Naive thymus-derived CD8-positive, alpha-beta T cell (primary cell): ENCODE measurements at regions not wholly inside any gene's neighbourhood (a gene's known extent, or its start where the extent isn't known, plus 50 kb on each side); places are given as distances from the start of the nearest gene placed in this dataset.
"Not testable (repeated sequence)": the region's sequence is repeated elsewhere in the genome, so short reads cannot be mapped to it uniquely, and the experiment has no call there.

Experiments used
- ATAC-seq, 2 donors: fragments of 150-1000 bp; cut with Tn5 transposase in 1 of 2; sonication (Bioruptor Pico), chemical (Tn5 transposase) in 1 of 2; 1 replicate in 1 of 2; 2 replicates in 1 of 2; pipeline ENCODE4 v1.10.0; 2021; ENCODE audit warnings: mild to moderate bottlenecking in 2 of 2, moderate library complexity in 2 of 2
- POLR2A ChIA-PET: fragments of 350-600 bp; sonication (Branson Sonifier 250); formaldehyde crosslinking; loops from one replicate; lab custom pipeline; 2021; ENCODE audit warnings: antibody characterized with exemption; lab: Charles Lee
- DNase-seq, 10 donors: peaks; one replicate each; pipeline versions ENCODE4 v3.0.0 to v3.0.0-alpha.2; 2020 to 2022
- H3K27ac Mint-ChIP-seq, 10 donors: one replicate each; pipeline ENCODE4 v1.8.0; 2020 to 2022; ENCODE audit warnings: mild to moderate bottlenecking in 10 of 10, mixed read lengths in 10 of 10, moderate library complexity in 4 of 10, inconsistent platforms in 1 of 10
- H3K27me3 Mint-ChIP-seq, 5 donors: one replicate each; pipeline ENCODE4 v1.8.0; 2021 to 2022; ENCODE audit warnings: mixed read lengths in 5 of 5
- H3K36me3 Mint-ChIP-seq, 3 donors: one replicate each; pipeline ENCODE4 v1.8.0; 2020 to 2022; ENCODE audit warnings: mixed read lengths in 3 of 3, mild to moderate bottlenecking in 2 of 3, inconsistent platforms in 1 of 3
- H3K4me1 Mint-ChIP-seq, 4 donors: one replicate each; pipeline ENCODE4 v1.8.0; 2021 to 2022; ENCODE audit warnings: mixed read lengths in 4 of 4
- H3K4me3 Mint-ChIP-seq, 10 donors: one replicate each; pipeline ENCODE4 v1.8.0; 2020 to 2022; ENCODE audit warnings: mild to moderate bottlenecking in 10 of 10, mixed read lengths in 10 of 10, moderate library complexity in 6 of 10, inconsistent platforms in 1 of 10
- H3K9me3 Mint-ChIP-seq, 9 donors: one replicate each; pipeline ENCODE4 v1.8.0; 2020 to 2022; ENCODE audit warnings: mixed read lengths in 9 of 9, mild to moderate bottlenecking in 3 of 9, inconsistent platforms in 1 of 9, moderate library complexity in 1 of 9

DNA sequence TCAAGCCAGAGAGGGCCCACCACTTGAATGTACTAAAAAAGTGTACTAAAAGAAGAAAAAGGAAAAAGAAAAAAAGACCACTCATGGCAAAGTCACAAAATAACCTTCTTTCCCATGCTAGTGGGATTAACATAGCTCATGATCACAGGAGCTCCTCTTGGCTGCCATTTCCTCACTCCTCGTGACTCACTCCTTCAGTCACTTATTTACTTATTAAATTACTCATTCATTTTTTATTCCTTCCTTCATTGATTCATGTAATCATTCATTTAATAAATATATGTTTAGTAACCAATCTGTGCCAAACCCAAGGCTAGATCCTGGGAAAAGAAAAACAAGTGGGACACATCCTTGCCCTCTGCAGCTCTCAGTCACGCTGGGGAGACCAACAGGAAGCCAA, 300.5 kb downstream of the INSIG2 start:
- peaks cover 0 to 15% (median 2%) of the 10 kb centered on the region in 9 donors for H3K9me3 Mint-ChIP-seq
- no peak overlapping the region for H3K4me3 Mint-ChIP-seq
- no peaks in the 10 kb centered on the region for H3K4me1 Mint-ChIP-seq
- ATAC-seq (no peak), DNase-seq (no peak)
- H3K27ac Mint-ChIP-seq: no peak overlapping the region
- H3K36me3 Mint-ChIP-seq: no peaks in the 10 kb centered on the region
- POLR2A ChIA-PET: no interaction called here
- H3K27me3 Mint-ChIP-seq: peaks cover 0 to 7% (median 3%) of the 10 kb centered on the region in 5 donors

DNA sequence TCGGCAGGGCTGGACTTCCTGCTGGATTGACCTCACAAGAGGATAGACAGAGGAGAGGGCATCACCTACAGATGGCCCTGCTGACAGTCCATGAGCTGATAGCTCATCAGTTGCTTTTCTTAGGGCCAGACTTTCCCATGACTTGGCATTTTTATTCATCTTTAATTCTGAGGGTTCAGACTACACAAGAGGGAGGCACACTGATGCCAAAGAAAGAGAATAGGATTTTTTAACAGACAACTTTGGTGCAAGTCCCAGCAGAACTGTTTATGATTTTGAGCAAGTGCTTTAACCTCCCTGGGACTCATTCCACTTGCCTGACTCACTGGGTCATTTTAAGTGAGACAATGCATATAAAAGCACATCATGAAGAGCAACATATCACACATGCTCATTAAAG, 299.2 kb downstream of the INSIG2 start:
- H3K27ac Mint-ChIP-seq: no peak overlapping the region
- H3K4me1 Mint-ChIP-seq: no peaks in the 10 kb centered on the region
- peaks cover 0 to 7% (median 3%) of the 10 kb centered on the region in 5 donors for H3K27me3 Mint-ChIP-seq
- peaks cover 0 to 15% (median 2%) of the 10 kb centered on the region in 9 donors for H3K9me3 Mint-ChIP-seq
- POLR2A ChIA-PET: no interaction called here
- DNase-seq (no peak), ATAC-seq (no peak)
- no peak overlapping the region for H3K4me3 Mint-ChIP-seq
- H3K36me3 Mint-ChIP-seq: no peaks in the 10 kb centered on the region

DNA sequence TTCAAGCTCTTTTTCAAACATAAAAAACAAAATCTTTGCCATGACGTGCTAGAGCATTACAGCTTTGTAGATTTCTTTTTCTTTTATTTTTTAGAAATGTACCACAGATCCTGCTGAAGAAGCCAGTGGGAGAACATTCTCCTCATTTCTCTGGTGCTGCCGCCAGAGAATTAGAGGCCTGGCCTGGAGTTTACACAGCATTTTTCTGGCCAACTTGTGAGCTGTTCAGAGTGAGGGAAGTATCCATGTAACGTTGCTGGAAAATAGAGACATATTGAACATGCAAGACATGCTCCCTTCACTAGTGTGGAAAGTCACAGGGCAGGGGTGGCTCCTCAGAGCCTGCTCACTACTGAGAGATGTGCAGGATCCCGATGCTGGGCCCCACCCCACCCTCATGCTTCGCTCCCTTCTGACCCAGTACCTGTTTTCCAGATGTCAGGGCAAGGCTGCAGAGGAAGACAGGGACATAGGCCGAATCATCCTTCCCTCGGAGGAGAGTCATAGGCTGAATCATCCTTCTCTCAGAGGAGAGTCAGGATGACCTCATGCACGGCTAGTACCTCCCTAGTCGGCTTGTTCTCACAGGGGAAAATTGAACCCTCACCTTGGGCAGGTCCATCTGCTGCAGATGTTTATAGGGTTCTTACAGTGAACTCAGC, 298.5 kb downstream of the INSIG2 start:
- no peak overlapping the region for H3K4me3 Mint-ChIP-seq
- no peak overlapping the region for H3K27ac Mint-ChIP-seq
- DNase-seq: no peak
- no peaks in the 10 kb centered on the region for H3K36me3 Mint-ChIP-seq
- H3K9me3 Mint-ChIP-seq: peaks cover 0 to 15% (median 2%) of the 10 kb centered on the region in 9 donors
- H3K4me1 Mint-ChIP-seq: no peaks in the 10 kb centered on the region
- H3K27me3 Mint-ChIP-seq: peaks cover 0 to 5% (median 3%) of the 10 kb centered on the region in 5 donors
- POLR2A ChIA-PET: no interaction called here
- no peak for ATAC-seq

DNA sequence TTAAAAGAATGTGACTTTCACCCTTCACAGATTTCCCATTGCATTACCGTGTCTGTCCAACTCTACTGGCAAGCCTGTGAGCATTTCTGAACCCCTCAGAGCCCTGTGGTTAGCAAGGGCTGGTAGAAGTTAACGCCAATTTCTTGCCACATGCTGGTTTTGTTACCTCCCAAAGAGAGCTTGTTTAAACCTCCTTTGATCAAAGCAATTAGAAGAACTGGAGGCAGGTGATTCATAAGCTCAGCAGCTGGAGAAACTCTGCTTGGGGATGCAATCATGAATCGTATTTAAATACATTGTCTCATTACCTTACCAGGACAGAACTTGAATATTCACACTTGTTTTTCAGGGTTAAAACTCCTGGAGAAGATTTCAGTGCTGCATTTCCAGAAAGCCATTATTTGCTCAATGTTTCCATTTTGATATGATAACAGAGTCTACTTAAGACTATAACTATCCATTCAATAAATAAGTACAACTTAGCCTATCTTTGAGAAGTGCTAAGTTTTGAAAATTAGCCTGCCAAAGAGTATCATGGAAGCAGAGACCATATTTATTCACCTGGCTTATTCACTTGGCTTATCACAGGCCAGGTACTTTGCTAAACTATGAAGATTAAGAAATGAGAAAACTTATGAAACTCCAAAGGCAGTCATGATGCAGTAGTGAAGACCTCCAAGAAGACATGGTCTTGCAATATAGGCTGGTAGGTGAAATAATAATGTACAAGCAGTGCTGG, 292.8 kb downstream of the INSIG2 start:
- H3K9me3 Mint-ChIP-seq: no peaks in the 10 kb centered on the region
- H3K27ac Mint-ChIP-seq: no peak overlapping the region
- no peak for DNase-seq
- H3K4me1 Mint-ChIP-seq: peaks cover 0 to 2% (median 0%) of the 10 kb centered on the region in 4 donors
- no peak for ATAC-seq
- H3K27me3 Mint-ChIP-seq: peaks cover 6 to 23% (median 10%) of the 10 kb centered on the region in 5 donors
- POLR2A ChIA-PET: no interaction called here
- H3K4me3 Mint-ChIP-seq: no peak overlapping the region
- H3K36me3 Mint-ChIP-seq: no peaks in the 10 kb centered on the region

DNA sequence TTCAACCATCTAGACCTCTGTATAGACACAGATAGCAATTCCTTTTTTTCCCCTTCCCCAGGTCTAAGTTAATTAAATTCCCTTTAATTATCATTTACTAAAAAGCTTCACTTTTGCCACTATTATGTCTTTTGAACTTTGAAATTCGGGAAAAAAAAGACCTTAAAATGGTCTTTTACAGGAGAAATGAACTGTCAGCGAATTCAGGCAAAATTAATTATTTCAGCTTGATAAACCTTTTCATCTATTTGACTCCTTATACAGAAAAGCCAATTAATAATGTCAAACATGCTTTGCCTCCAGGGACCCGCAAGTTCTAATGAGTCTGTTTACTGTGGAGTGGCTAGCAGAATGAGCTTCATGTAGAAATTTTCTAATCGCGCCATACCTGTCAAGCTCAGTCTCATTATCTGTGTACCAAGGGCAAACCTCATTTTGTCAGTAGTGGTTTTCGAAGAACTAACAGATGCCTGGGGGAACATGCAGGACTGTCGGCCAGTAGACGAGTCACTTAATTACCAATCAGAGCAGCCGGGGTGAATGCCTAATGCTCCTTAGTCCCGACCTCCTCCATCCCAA, 287.7 kb downstream of the INSIG2 start:
- Mint-ChIP-seq H3K36me3 (no peaks in the 10 kb centered on the region), H3K27ac (no peak overlapping the region), H3K4me3 (no peak overlapping the region), H3K9me3 (no peaks in the 10 kb centered on the region), H3K27me3 (peaks cover 3 to 23% (median 13%) of the 10 kb centered on the region in 5 donors), H3K4me1 (peaks cover 0 to 2% (median 0%) of the 10 kb centered on the region in 4 donors)
- no peak for DNase-seq
- POLR2A ChIA-PET: no interaction called here
- ATAC-seq: no peak

DNA sequence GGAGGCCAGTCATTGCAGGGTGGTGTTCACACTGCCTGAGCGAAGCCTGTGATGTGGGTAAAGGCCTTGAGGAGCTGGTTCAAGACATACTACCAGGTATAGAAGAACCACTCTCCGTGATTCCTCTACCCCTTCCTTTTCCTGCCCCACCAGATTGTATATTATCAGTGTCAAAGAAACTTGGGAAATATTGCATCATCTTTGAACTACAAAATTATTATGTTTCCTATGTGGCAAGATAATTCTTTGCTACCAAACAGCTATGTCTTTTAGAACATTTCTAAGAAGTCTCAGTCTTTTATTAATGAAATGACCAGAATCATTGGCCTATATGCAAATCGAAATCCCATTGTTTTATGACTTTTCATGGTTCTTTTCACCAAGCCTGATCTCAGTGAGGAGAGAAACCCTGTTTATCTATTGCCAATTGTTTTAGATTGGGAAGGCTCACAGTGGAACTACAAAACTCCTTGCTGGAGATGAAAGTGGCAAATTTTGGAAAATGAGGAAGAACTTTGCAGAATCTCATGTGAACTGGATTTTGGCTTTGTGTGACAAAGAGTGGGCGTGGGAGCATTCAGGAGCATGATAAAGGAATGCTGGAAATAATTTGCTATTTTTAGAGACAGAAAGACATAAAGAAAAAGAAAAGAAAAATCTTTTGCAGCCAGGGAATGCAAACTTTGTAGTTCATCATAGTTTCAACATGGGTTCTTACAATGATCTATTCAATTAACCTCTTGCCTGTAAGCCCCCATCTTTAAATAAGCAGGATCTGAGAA, 286.9 kb downstream of the INSIG2 start:
- H3K9me3 Mint-ChIP-seq: peaks cover 0 to under 1% (median 0%) of the 10 kb centered on the region in 9 donors
- no peaks in the 10 kb centered on the region for H3K36me3 Mint-ChIP-seq
- no peak for DNase-seq
- no peak overlapping the region for H3K4me3 Mint-ChIP-seq
- H3K27me3 Mint-ChIP-seq: peaks cover 5 to 23% (median 13%) of the 10 kb centered on the region in 5 donors
- H3K27ac Mint-ChIP-seq: no peak overlapping the region
- H3K4me1 Mint-ChIP-seq: peaks cover 0 to 2% (median 0%) of the 10 kb centered on the region in 4 donors
- no peak for ATAC-seq
- POLR2A ChIA-PET: no interaction called here

DNA sequence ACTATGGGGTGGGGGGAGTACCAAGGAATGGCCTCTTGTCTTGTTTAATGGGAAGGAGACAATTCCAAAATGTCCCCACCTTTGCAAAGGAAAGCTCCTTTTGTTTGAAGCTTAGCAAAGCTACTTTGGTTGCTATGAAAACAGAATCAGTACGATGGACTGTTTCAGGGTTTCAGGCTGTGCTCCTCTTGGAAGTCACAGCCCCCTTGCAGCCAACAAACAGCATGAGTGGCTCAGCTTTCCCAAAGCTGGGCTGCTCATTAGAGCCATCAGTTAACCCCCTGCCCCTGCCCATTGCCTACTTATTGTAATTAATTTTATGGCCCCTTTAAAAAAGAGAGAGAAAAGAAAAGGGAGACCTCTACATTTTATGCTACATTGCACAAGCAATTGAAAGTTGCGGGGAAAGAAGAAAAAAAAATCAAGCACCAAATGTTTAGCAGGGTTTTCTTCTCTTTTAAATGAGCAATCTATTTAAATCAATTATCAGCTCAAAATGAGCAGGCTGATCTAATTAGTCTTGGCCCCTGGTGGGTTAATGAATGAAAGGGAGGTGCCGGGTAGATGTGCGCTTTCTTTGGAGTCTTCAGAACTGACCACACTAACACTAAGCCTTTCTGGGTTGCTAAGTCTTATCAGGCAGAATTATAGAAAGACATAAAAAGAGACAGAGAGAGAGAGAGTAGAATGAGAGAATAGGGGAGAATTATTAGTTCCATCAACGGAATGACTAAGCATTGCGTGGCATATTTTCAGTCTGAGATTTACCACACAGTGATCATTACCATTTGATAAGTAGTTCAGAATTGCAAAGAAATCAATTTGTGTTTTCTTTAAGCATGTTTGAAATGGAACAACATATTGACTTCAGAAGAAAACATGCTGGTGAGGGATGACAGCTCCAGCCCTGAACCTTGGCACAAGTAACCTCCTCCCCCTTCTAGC, 284.9 kb downstream of the INSIG2 start:
- H3K4me3 Mint-ChIP-seq: no peak overlapping the region
- no peak for ATAC-seq
- H3K4me1 Mint-ChIP-seq: peaks cover 0 to 2% (median 0%) of the 10 kb centered on the region in 4 donors
- H3K9me3 Mint-ChIP-seq: peaks cover 0 to 2% (median 0%) of the 10 kb centered on the region in 9 donors
- no peaks in the 10 kb centered on the region for H3K36me3 Mint-ChIP-seq
- POLR2A ChIA-PET: no interaction called here
- peaks cover 7 to 29% (median 17%) of the 10 kb centered on the region in 5 donors for H3K27me3 Mint-ChIP-seq
- no peak overlapping the region for H3K27ac Mint-ChIP-seq
- DNase-seq: no peak

DNA sequence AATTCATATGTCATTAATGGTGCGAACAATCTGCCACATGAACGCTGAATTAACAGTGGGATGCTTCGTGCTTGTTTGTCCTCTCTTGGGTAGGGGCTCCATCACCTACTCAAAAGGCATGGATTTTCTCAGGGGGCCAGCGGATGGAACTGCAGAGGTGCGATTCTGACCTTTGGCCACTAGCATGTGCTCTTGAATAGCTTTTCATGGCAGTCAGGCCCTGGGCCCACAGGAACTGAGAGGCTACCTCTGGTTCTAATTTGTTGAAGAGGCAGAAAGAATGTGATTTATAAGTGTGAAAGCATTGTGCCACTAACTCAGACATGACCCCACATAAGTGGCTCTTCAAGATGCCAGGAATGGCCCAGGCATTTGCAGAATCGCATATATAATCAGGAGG, 283.2 kb downstream of the INSIG2 start:
- Mint-ChIP-seq H3K4me3 (no peak overlapping the region), H3K4me1 (no peaks in the 10 kb centered on the region), H3K9me3 (peaks cover 0 to 5% (median 0%) of the 10 kb centered on the region in 9 donors), H3K27me3 (peaks cover 14 to 31% (median 16%) of the 10 kb centered on the region in 5 donors), H3K27ac (no peak overlapping the region), H3K36me3 (peaks cover 0 to 12% (median 0%) of the 10 kb centered on the region in 3 donors)
- POLR2A ChIA-PET: no interaction called here
- DNase-seq (no peak), ATAC-seq (no peak)

DNA sequence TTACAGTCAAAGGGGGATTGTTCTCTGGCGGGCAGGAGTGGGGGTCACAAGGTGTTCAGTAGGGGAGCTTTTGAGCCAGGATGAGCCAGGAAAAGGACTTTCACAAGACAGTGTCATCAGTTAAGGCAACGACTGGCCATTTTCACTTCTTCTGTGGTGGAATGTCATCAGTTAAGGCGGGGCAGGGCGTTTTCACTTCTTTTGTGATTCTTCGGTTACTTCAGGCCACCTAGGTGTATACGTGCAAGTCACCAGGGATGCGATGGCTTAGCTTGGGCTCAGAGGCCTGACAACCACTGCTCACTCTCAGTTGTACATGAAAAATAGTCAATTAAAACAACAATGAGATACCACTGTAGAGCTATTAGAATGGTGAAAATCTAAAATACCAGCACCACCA, 281.2 kb downstream of the INSIG2 start:
- H3K9me3 Mint-ChIP-seq, POLR2A ChIA-PET, H3K4me1 Mint-ChIP-seq, DNase-seq, H3K27ac Mint-ChIP-seq, H3K4me3 Mint-ChIP-seq, ATAC-seq: not testable (repeated sequence)
- H3K36me3 Mint-ChIP-seq: peaks cover 0 to 12% (median 0%) of the 10 kb centered on the region in 3 donors
- H3K27me3 Mint-ChIP-seq: peaks cover 15 to 43% (median 21%) of the 10 kb centered on the region in 5 donors

DNA sequence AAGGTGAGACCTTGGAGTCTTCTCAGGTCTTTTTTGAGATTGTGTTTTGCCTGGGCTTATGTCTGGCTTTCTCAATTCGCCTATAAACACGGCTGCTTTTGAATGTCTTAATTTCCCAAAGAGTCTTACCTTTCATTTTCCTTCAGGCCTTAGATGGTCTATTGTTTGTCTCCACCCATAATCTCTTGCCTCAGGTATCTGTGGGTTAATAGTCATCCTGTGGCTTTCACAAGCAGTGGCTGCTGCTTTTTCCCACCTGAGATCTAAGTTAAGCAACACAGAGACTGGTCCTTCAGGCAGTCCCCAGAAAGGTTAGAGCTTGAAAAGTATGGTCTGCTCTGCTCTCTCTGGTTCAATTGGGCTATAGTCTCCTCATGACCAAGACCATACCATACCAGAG, 275.3 kb downstream of the INSIG2 start:
- ATAC-seq (no peak), DNase-seq (no peak)
- Mint-ChIP-seq H3K9me3 (peaks cover 0 to 11% (median 1%) of the 10 kb centered on the region in 9 donors), H3K4me1 (no peaks in the 10 kb centered on the region), H3K27ac (no peak overlapping the region), H3K36me3 (peaks cover 0 to 17% (median 0%) of the 10 kb centered on the region in 3 donors), H3K4me3 (no peak overlapping the region), H3K27me3 (peaks cover 19 to 36% (median 24%) of the 10 kb centered on the region in 5 donors)
- POLR2A ChIA-PET: no interaction called here

DNA sequence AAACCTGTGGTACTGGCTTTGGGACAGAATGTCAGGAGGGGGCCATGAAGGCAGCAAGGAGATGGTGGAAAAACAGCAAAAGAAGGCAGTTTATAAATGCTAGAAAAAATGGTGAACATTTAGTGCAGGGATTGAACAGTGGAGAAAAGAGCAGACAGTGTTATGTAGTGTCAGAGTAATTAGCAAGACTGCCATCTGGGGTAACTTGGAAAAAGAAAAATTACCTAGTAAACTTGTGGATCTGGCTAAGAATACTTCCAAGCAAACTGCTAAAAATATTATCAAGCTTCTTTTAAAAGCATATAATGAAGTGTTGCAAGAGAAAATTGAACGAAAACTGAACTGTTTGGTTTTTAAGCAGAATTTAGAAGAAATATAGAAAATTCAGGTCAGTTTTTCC, 267.8 kb downstream of the INSIG2 start:
- Mint-ChIP-seq H3K4me1 (no peaks in the 10 kb centered on the region), H3K9me3 (peaks cover 0 to 17% (median 3%) of the 10 kb centered on the region in 9 donors), H3K4me3 (no peak overlapping the region), H3K36me3 (peaks cover 0 to 6% (median 0%) of the 10 kb centered on the region in 3 donors), H3K27ac (no peak overlapping the region), H3K27me3 (peaks cover 4 to 19% (median 6%) of the 10 kb centered on the region in 5 donors)
- DNase-seq (no peak), ATAC-seq (no peak)
- POLR2A ChIA-PET: no interaction called here

DNA sequence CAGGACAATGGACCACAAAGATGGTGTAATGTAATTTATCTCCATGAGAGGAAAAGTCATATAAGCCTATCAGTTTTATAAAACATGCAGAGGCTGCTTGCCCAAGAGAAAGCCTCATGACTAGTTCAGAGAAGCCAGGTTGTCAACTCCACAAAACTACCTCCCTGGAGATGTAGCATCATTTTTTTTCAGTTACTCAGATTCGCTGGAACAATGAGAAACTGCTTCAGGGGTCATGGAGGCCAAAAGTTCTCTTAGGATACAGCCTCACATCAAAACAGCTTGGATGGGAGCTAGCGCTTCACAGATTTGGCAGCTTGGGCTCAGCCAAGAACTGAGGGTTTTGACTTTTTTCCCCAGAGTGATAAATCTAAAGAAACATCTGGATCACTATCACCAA, 263.5 kb downstream of the INSIG2 start:
- H3K4me1 Mint-ChIP-seq: no peaks in the 10 kb centered on the region
- DNase-seq (no peak), ATAC-seq (no peak)
- no peak overlapping the region for H3K27ac Mint-ChIP-seq
- no peaks in the 10 kb centered on the region for H3K36me3 Mint-ChIP-seq
- no peak overlapping the region for H3K4me3 Mint-ChIP-seq
- peaks cover 0 to 2% (median 0%) of the 10 kb centered on the region in 9 donors for H3K9me3 Mint-ChIP-seq
- POLR2A ChIA-PET: no interaction called here
- peaks cover 4 to 51% (median 10%) of the 10 kb centered on the region in 5 donors for H3K27me3 Mint-ChIP-seq
